HG03139 (cell line): ENCODE measurements at regions not wholly inside any gene's neighbourhood (a gene's known extent, or its start where the extent isn't known, plus 50 kb on each side); places are given as distances from the start of the nearest gene placed in this dataset.

ENCODE experiments used
- ATAC-seq: cut with Tn5 transposase; IDR thresholded peaks from one replicate; pipeline ENCODE4 v1.9.1; 2021; ENCODE audit not compliant: unreplicated experiment

DNA sequence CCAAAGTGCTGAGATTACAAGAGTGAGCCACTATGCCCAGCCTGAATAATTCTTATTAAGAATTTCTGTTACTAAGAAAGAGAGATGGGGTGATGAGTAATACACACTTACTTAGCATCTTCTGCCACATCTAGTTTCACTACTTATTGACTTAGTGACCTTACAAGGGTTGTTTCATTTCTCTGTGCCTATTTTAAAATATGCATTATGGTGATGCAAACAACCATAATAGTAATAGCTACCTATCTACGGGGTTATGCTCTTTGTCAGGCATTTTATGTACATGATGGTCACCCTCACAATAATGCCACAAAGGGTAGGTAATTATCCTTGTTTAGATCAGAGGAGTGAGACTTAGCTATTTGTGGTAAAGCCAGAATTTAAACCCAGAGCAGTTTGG lies 499.0 kb upstream of the SGCD start:
- ATAC-seq, result peak; percentile 88

GRCh38 chr5:155831491-155831890 lies 495.5 kb upstream of the SGCD start:
- ATAC-seq, result no peak

DNA sequence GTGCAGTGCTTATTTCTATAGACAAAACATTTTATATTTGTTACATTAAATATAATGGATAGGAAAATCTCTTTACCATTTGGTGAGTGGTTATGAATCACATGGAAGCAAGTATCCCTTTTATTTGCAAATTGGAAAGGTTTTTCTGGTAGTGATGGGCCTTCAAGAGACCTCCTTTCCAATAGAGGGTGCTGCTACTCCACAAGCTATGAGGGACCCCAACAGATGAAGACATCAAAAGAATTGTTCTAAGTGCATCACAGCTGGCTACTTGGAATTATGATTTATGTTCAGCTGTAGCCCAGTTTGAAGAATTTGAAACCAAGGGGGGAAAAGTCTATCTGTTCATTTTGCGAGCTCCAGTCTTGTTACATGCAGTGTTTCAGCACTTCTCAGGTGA lies 493.7 kb upstream of the SGCD start:
- ATAC-seq, result no peak

GRCh38 chr5:155834271-155834975 lies 492.5 kb upstream of the SGCD start:
- no peak for ATAC-seq

- no peak for ATAC-seq
These were observed 490.7 kb upstream of the SGCD start for GRCh38 chr5:155836089-155836803.

DNA sequence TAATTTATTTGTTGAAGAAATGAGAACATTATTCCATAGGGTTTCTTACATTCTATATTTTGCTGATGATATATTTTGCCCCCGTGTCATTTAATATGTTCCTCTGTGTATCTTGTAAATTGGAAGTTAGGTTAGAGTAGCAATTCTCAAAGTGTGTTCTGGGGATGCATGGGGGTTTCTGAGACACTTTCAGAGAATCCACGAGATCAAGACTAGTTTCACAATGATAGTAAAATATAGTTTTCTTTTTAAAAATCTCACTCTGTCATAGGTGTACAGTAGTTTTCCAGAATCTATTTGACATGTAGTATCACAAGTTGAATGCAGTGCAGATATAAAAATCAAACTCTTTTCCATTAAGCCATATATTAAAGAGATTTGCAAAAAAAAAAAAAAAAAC lies 488.6 kb upstream of the SGCD start:
- no peak for ATAC-seq

DNA sequence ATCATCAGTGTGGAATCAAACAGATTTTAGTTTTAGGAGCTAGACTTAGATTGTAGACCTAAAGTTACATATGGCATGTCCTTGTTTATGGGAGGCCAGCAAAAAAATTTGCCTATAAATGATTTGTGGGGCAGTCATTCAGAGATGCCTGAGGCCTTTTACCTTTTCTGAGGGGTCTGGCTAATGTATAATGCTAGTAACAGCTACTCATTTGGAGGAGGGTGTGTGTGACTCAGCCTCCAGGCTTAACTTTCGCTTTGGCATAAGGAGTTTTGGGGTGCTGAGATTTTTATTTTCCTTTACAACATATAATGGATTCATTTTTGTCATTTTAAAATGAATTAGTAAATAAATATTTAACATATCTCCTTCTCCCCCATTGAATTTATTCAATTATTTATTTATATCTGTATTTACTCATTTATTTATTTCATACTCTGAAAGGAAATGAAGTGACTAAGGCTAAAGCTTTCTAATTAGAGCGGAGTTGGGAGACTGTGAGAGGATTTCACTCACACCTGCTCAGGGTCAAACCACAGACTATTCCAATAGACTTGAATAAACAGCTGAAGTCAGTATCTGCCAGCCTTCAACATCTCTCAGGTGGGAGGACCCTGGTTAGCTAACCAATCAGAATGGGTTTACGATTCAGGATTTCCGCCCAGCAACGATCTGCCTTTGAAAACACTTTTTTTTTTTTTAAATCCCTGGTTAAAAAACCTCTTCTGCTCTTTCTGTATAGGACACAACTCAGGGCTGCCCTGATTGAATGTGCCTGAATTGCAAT lies 487.5 kb upstream of the SGCD start:
- no peak for ATAC-seq

GRCh38 chr5:155844542-155844941 lies 482.4 kb upstream of the SGCD start:
- ATAC-seq, result no peak

- no peak for ATAC-seq
These were observed 476.6 kb upstream of the SGCD start for GRCh38 chr5:155850370-155850769.

GRCh38 chr5:155866971-155867370 lies 460.0 kb upstream of the SGCD start:
- ATAC-seq, result no peak

- no peak for ATAC-seq
These were observed 459.4 kb upstream of the SGCD start for GRCh38 chr5:155867522-155868088.

DNA sequence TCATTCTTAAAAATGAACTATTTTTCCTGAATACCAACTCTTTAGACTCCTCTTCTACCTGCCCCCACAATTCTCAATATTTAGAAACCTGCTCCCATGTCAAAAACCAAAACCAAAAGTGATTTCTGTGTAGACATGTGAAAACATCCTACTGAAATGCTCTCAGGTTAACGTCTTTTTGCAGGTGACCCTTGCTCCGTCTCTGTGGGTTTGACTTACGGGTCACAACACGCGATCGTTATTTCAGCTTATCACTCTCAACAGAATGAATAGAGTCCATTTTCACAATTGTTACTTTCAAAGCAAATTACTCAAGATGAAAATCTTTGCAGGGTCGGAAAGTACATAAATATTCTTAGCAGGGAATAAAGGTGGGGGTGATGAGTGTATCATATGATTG lies 456.3 kb upstream of the SGCD start:
- no peak for ATAC-seq

- no peak for ATAC-seq
These were observed 455.3 kb upstream of the SGCD start for GRCh38 chr5:155871623-155872022.

DNA sequence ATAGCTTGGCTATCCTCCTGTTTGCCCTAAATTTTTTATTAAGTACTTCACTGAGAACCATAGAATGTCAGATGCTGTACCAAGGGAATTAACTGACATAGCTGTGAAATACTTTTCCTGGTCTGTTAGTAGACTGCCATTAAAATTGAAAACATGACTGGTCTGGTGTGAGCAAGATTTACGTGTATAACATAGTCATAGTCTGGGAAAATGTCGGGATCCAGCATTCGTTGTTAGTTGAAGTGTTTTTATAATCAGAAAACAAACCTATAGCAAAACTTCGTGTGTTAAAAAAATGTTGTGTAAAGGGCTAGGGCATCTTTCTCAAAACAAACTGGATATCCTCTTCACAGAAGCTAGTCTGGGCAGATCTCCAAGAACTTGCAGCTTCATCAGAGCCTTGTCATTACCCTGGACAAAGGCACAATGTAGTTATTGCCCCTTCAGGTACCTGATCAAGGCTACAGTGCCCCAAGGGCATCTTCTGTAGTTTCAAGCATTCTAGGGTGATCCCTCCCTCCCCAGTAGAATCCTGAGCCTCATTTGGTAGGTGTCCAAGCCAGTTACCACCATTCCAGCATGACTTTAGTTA lies 454.2 kb upstream of the SGCD start:
- no peak for ATAC-seq

GRCh38 chr5:155878991-155879575 lies 447.9 kb upstream of the SGCD start:
- no peak for ATAC-seq

GRCh38 chr5:155884041-155884440 lies 442.9 kb upstream of the SGCD start:
- ATAC-seq, result no peak

DNA sequence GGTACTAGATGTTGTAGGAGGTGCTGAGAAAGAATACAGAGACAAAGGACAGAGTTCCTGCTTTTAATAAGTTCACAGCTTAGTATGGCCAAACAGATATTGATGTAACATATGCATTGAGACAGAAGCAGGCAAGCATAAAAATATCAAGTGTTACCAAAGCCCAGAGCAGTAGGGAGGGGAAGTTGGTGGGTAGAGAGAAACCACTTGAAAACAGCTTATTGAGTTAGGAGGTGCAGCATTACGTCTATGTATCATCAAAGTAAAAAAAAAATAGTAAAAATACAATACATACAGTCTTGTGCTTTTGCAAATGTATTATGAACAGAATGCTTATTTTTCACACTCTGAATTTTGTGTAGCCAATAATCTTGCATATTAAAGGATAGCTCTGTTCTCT lies 441.8 kb upstream of the SGCD start:
- ATAC-seq, result no peak

DNA sequence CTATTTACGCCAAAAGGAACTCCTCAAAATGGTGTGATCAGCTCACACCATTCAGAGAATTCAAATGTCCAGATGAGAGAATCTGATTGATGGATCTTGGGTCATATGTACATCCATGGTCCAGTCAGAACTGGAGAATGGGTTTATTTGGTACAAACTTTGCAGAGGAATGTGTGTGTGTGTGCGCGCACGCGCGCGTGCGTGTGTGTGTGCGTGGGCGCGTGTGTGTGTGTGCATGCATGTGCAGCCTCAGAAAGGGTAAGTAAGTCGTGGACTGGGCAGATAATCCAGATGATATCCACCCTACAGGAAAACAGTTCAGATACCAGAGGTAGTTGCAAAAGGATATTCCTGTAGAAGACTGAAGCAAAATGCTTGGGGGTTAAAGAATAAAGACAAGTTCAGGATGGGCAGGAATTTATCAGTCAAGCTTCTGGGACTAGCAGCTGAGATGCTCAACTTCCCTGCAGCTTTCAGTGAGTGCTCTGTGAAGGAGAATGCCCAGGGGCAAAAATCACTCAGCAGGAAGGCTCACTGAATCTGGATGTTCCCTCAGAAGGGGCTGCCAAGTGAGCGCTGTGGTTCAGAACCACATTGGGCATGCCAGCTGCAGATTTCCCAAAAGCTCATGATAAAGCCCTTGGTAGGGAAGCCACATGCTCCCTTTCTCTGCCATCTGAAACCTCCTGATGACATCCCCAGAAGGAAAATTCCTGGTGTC lies 440.5 kb upstream of the SGCD start:
- no peak for ATAC-seq

GRCh38 chr5:155895484-155895883 lies 431.5 kb upstream of the SGCD start:
- no peak for ATAC-seq

GRCh38 chr5:155897761-155898160 lies 429.2 kb upstream of the SGCD start:
- no peak for ATAC-seq
